ENCODE measurements at regions not wholly inside any gene's neighbourhood (a gene's known extent, or its start where the extent isn't known, plus 50 kb on each side); places are given as distances from the start of the nearest gene placed in this dataset.

- POLR2A ChIA-PET = no interaction called here
- CTCF ChIA-PET = no interaction called here
Observed at GRCh38 chr6:48893048-48893447, 570.0 kb downstream of the MMUT start.

GRCh38 chr6:48891308-48891707, 571.7 kb downstream of the MMUT start:
- Histone ChIP-seq H3K4me3 (ENCODE audit: low read depth, low read length) (no peak overlapping the region), H3K27me3 (ENCODE audit: control insufficient read depth, insufficient read depth, low read length) (no peaks in the 10 kb centered on the region), H3K36me3 (ENCODE audit: control insufficient read depth, insufficient read depth, low read length) (no peaks in the 10 kb centered on the region)
- no peak for DNase-seq (ENCODE audit: low read depth)
- ChIA-PET CTCF (no interaction called here), POLR2A (no interaction called here)
- no peak for TF ChIP-seq CTCF (IDR thresholded peaks at IDR 0.05; ENCODE audit: insufficient read depth, low read depth, low read length)

More at GRCh38 chr6:48893048-48893447, 570.0 kb downstream of the MMUT start:
- H3K36me3 ChIP-seq (ENCODE audit: control insufficient read depth, insufficient read depth, low read length) = no peaks in the 10 kb centered on the region
- no peak overlapping the region for H3K4me3 ChIP-seq (ENCODE audit: low read depth, low read length)
- TF ChIP-seq CTCF (IDR thresholded peaks at IDR 0.05; ENCODE audit: insufficient read depth, low read depth, low read length) = no peak
- H3K27me3 ChIP-seq (ENCODE audit: control insufficient read depth, insufficient read depth, low read length) = no peaks in the 10 kb centered on the region
- DNase-seq (ENCODE audit: low read depth) = no peak

- ChIA-PET CTCF (no interaction called here), POLR2A (no interaction called here)
- TF ChIP-seq CTCF (IDR thresholded peaks at IDR 0.05; ENCODE audit: insufficient read depth, low read depth, low read length) = no peak
- Histone ChIP-seq H3K27me3 (ENCODE audit: control insufficient read depth, insufficient read depth, low read length) (no peaks in the 10 kb centered on the region), H3K36me3 (ENCODE audit: control insufficient read depth, insufficient read depth, low read length) (no peaks in the 10 kb centered on the region), H3K4me3 (ENCODE audit: low read depth, low read length) (no peak overlapping the region)
- DNase-seq (ENCODE audit: low read depth) = no peak
Observed at GRCh38 chr6:48889429-48889828, 573.6 kb downstream of the MMUT start.

- ChIA-PET POLR2A (no interaction called here), CTCF (no interaction called here)
- DNase-seq (ENCODE audit: low read depth) = no peak
- no peak for TF ChIP-seq CTCF (IDR thresholded peaks at IDR 0.05; ENCODE audit: insufficient read depth, low read depth, low read length)
- H3K27me3 ChIP-seq (ENCODE audit: control insufficient read depth, insufficient read depth, low read length) = no peaks in the 10 kb centered on the region
- H3K4me3 ChIP-seq (ENCODE audit: low read depth, low read length) = no peak overlapping the region
- H3K36me3 ChIP-seq (ENCODE audit: control insufficient read depth, insufficient read depth, low read length) = no peaks in the 10 kb centered on the region
Observed at GRCh38 chr6:48883116-48883515, 579.9 kb downstream of the MMUT start.

GRCh38 chr6:48881551-48881950, 581.5 kb downstream of the MMUT start:
- POLR2A ChIA-PET = no interaction called here
- Histone ChIP-seq H3K4me3 (ENCODE audit: low read depth, low read length) (no peak overlapping the region), H3K27me3 (ENCODE audit: control insufficient read depth, insufficient read depth, low read length) (no peaks in the 10 kb centered on the region), H3K36me3 (ENCODE audit: control insufficient read depth, insufficient read depth, low read length) (no peaks in the 10 kb centered on the region)
- DNase-seq (ENCODE audit: low read depth) = no peak
- no peak for TF ChIP-seq CTCF (IDR thresholded peaks at IDR 0.05; ENCODE audit: insufficient read depth, low read depth, low read length)
- CTCF ChIA-PET = no interaction called here

All from BJ (cell line).